GM23248 (cell line): ENCODE measurements at regions not wholly inside any gene's neighbourhood (a gene's known extent, or its start where the extent isn't known, plus 50 kb on each side); places are given as distances from the start of the nearest gene placed in this dataset.

Source experiments
- EZH2 ChIP-seq: fragments of 200-600 bp; sonication (generic); IDR thresholded peaks from 2 replicates; pipeline ENCODE4 v1.6.1; 2018; ENCODE audit warnings: antibody characterized with exemption, mild to moderate bottlenecking; ENCODE audit not compliant: insufficient read depth, poor library complexity, severe bottlenecking
- EZH2phosphoT487 ChIP-seq: fragments of 200-600 bp; sonication (generic); IDR thresholded peaks from 2 replicates; pipeline ENCODE4 v1.6.1; 2018; ENCODE audit warnings: antibody characterized with exemption, moderate library complexity, mild to moderate bottlenecking, low read depth; ENCODE audit not compliant: insufficient read depth

DNA sequence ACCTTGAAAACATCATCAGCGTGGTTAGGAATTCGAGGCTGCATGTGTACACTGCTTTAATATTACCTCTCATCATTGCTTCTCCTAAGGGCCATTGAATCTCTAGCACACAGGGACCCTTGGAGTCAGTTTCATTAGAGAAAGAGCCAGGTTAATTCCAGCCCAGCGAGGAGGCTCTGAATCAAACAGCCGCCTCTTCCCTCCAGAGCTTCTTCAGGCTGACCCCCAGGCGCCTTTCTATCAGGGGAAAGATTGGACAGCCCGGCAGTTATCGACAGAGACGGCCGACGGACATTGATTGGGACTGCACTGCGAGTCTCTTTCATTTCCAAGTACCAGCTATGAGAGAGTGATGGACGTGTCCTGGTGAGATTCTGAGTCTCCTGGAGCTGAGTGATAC, 159.2 kb downstream of the ANKRD60 start:
- TF ChIP-seq EZH2 (no peak), EZH2phosphoT487 (no peak)
